GM12878 (cell line): ENCODE measurements at regions not wholly inside any gene's neighbourhood (a gene's known extent, or its start where the extent isn't known, plus 50 kb on each side); places are given as distances from the start of the nearest gene placed in this dataset.

Experiments
- CEBPB ChIP-seq, 2 experiments: fragments of 150-350 bp in 1 of 2; IDR thresholded peaks; 2 replicates each; pipeline ENCODE4 v1.6.1; 2012 to 2014; ENCODE audit warnings: low read depth in 2 of 2, low read length in 2 of 2, borderline replicate concordance in 1 of 2, inconsistent platforms in 1 of 2
- CREM ChIP-seq: IDR thresholded peaks from 2 replicates; pipeline ENCODE4 v1.6.1; 2014; ENCODE audit warnings: antibody characterized with exemption, low read depth
- ETV6 ChIP-seq, 2 experiments: fragments of 450-650 bp in 1 of 2; IDR thresholded peaks in 1 of 2; conservative IDR thresholded peaks in 1 of 2; 2 replicates each; pipeline ENCODE4 v1.6.1; 2014; ENCODE audit warnings: antibody characterized with exemption in 1 of 2, borderline replicate concordance in 1 of 2, low read depth in 1 of 2, mild to moderate bottlenecking in 1 of 2, moderate library complexity in 1 of 2
- HCFC1 ChIP-seq: fragments of 150-350 bp; IDR thresholded peaks from 2 replicates; pipeline ENCODE4 v1.6.1; 2014; ENCODE audit warnings: low read length
- JUNB ChIP-seq: IDR thresholded peaks from 2 replicates; pipeline ENCODE4 v1.6.1; 2016; ENCODE audit warnings: antibody characterized with exemption, mild to moderate bottlenecking
- KDM1A ChIP-seq: fragments of 200-600 bp; sonication (generic); IDR thresholded peaks from 2 replicates; pipeline ENCODE4 v1.6.1; 2016; ENCODE audit warnings: borderline replicate concordance
- SMAD5 ChIP-seq: IDR thresholded peaks from 2 replicates; pipeline ENCODE4 v1.6.1; 2016; ENCODE audit warnings: antibody characterized with exemption, low read depth
- SP1 ChIP-seq: IDR thresholded peaks from one replicate; pipeline ENCODE4 v1.6.1; 2011; ENCODE audit warnings: low read depth, low read length
- TARDBP ChIP-seq: IDR thresholded peaks from 2 replicates; pipeline ENCODE4 v1.6.1; 2016; ENCODE audit warnings: borderline replicate concordance
- TCF12 ChIP-seq: IDR thresholded peaks from 2 replicates; pipeline ENCODE4 v1.6.1; 2011; ENCODE audit warnings: low read depth, mild to moderate bottlenecking, low read length
- TF ChIP-seq, protein P1 (sequence below): IDR thresholded peaks from 2 replicates; pipeline ENCODE4 v1.6.1; 2011; ENCODE audit warnings: low read depth, mild to moderate bottlenecking, low read length, moderate library complexity, borderline replicate concordance; ENCODE audit errors: extremely low read depth
- TF ChIP-seq, protein P2 (sequence below): fragments of 450-650 bp; IDR thresholded peaks from 2 replicates; pipeline ENCODE4 v1.6.1; 2017; ENCODE audit warnings: mild to moderate bottlenecking, low read depth, inconsistent platforms; ENCODE audit not compliant: poor library complexity, severe bottlenecking
- TF ChIP-seq, protein P3 (sequence below): fragments of 450-650 bp; formaldehyde crosslinking; IDR thresholded peaks from 2 replicates; pipeline ENCODE4 v1.4.0; 2020; ENCODE audit warnings: mild to moderate bottlenecking, moderate library complexity
- TF ChIP-seq, protein P4 (sequence below): IDR thresholded peaks from 2 replicates; pipeline ENCODE4 v1.6.1; 2012; ENCODE audit warnings: low read depth, low read length, improper control_type of control experiment

DNA sequence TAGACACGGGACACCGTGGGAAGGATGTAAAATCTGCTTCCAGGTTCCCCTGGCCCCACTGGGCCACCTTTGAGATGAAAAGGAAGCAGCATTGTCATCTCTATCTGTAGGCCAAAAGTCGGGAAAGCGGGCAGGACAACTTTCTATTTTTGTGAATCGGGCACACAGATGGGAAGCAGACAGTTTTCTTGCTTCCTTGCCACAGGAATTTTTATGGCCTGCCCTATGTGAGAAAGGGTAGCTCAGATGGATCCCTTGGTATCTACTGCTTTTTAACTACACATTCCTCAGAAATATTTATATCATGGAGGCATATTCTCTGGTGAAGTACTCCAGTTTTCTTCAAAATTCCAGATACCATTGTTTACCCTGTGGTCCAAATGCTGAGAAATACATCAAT is 735.5 kb downstream of the CBLN2 start (continued):
- TF ChIP-seq, protein P1, sequence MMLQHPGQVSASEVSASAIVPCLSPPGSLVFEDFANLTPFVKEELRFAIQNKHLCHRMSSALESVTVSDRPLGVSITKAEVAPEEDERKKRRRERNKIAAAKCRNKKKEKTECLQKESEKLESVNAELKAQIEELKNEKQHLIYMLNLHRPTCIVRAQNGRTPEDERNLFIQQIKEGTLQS: no peak
- TF ChIP-seq, protein P2, sequence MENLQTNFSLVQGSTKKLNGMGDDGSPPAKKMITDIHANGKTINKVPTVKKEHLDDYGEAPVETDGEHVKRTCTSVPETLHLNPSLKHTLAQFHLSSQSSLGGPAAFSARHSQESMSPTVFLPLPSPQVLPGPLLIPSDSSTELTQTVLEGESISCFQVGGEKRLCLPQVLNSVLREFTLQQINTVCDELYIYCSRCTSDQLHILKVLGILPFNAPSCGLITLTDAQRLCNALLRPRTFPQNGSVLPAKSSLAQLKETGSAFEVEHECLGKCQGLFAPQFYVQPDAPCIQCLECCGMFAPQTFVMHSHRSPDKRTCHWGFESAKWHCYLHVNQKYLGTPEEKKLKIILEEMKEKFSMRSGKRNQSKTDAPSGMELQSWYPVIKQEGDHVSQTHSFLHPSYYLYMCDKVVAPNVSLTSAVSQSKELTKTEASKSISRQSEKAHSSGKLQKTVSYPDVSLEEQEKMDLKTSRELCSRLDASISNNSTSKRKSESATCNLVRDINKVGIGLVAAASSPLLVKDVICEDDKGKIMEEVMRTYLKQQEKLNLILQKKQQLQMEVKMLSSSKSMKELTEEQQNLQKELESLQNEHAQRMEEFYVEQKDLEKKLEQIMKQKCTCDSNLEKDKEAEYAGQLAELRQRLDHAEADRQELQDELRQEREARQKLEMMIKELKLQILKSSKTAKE: no peak
- TF ChIP-seq CREM (no peak), SMAD5 (no peak), TCF12 (no peak), KDM1A (no peak), HCFC1 (no peak), TARDBP (no peak), ETV6 (conservative IDR thresholded peaks at IDR 0.05 in 1 of 2, IDR thresholded peaks at IDR 0.05 in 1 of 2; ENCODE audit: borderline replicate concordance in 1 of 2, low read depth in 1 of 2) (no peak), CEBPB (IDR thresholded peaks at IDR 0.05; ENCODE audit: borderline replicate concordance in 1 of 2, low read depth in 2 of 2, low read length in 2 of 2) (no peak), SP1 (no peak), JUNB (no peak)
- TF ChIP-seq, protein P3, sequence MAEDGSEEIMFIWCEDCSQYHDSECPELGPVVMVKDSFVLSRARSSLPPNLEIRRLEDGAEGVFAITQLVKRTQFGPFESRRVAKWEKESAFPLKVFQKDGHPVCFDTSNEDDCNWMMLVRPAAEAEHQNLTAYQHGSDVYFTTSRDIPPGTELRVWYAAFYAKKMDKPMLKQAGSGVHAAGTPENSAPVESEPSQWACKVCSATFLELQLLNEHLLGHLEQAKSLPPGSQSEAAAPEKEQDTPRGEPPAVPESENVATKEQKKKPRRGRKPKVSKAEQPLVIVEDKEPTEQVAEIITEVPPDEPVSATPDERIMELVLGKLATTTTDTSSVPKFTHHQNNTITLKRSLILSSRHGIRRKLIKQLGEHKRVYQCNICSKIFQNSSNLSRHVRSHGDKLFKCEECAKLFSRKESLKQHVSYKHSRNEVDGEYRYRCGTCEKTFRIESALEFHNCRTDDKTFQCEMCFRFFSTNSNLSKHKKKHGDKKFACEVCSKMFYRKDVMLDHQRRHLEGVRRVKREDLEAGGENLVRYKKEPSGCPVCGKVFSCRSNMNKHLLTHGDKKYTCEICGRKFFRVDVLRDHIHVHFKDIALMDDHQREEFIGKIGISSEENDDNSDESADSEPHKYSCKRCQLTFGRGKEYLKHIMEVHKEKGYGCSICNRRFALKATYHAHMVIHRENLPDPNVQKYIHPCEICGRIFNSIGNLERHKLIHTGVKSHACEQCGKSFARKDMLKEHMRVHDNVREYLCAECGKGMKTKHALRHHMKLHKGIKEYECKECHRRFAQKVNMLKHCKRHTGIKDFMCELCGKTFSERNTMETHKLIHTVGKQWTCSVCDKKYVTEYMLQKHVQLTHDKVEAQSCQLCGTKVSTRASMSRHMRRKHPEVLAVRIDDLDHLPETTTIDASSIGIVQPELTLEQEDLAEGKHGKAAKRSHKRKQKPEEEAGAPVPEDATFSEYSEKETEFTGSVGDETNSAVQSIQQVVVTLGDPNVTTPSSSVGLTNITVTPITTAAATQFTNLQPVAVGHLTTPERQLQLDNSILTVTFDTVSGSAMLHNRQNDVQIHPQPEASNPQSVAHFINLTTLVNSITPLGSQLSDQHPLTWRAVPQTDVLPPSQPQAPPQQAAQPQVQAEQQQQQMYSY (CRISPR knock-in tag): no peak
- TF ChIP-seq, protein P4, sequence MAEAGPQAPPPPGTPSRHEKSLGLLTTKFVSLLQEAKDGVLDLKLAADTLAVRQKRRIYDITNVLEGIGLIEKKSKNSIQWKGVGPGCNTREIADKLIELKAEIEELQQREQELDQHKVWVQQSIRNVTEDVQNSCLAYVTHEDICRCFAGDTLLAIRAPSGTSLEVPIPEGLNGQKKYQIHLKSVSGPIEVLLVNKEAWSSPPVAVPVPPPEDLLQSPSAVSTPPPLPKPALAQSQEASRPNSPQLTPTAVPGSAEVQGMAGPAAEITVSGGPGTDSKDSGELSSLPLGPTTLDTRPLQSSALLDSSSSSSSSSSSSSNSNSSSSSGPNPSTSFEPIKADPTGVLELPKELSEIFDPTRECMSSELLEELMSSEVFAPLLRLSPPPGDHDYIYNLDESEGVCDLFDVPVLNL: no peak
- TF ChIP-seq, all 136 proteins: peak for 0
